Astrocyte (in vitro differentiated cells and primary cell): ENCODE measurements at regions not wholly inside any gene's neighbourhood (a gene's known extent, or its start where the extent isn't known, plus 50 kb on each side); places are given as distances from the start of the nearest gene placed in this dataset.

Experiments used
- CTCF ChIP-seq: IDR thresholded peaks from 2 replicates; pipeline ENCODE4 v1.5.1; 2011; ENCODE audit warnings: low read depth, mild to moderate bottlenecking, inconsistent platforms, low read length, moderate library complexity; ENCODE audit not compliant: insufficient read depth
- EZH2 ChIP-seq: IDR thresholded peaks from 2 replicates; pipeline ENCODE4 v1.6.1; 2012; ENCODE audit warnings: mild to moderate bottlenecking, low read length, inconsistent platforms; ENCODE audit not compliant: insufficient read depth

DNA sequence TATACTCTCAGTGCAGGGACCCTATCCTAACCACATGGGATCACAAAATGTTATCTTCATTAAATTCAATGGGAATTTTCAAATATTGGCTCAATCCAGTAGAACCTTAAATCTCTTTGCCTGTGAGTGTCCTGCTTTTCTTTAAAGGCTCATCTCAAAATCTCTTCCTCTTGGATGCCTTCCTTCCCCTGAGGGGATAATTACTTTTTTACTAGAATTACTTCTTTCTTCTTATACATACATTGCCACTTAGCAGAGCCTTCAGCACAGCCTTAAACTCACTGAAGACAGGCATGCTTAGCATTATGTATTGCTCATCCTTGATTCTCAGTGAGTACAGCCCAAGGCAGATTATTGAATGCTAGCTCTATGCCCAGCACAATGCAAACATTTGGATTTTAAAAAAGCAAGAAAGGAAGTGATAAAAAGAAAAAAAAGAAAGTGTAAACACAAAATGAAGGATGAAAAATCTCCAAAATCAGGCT is 1918.0 kb upstream of the FLRT2 start:
- TF ChIP-seq CTCF: no peak
- no peak for TF ChIP-seq EZH2
